Ureter (tissue), 1 donor: ENCODE measurements at regions not wholly inside any gene's neighbourhood (a gene's known extent, or its start where the extent isn't known, plus 50 kb on each side); places are given as distances from the start of the nearest gene placed in this dataset.

Experiments
- DNase-seq: peaks from one replicate; pipeline ENCODE4 v3.0.0-alpha.2; 2020; ENCODE audit warnings: low spot score
- donor health status: DM: yes; HTN: yes; CAD: no.

DNA sequence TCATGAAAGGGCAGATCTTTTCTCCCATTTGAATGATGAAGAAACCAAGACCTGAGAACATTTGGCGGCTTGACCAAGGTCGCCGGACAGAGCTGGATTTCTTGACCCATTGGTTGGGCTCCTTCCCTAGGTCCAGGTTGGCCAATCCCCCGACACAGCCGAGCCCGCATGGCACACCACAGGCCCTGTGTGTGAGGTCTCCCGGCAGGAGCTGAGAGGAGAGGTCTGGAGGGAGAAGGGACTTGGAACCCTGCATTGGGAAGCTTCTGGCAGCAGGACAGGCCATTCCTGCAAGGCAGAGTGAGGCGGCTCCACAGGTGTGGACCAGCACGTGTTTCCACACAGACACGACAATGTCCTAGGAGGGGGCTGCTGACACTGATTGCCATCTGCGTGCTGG is 98.6 kb upstream of the THY1 start:
- DNase-seq = no peak

DNA sequence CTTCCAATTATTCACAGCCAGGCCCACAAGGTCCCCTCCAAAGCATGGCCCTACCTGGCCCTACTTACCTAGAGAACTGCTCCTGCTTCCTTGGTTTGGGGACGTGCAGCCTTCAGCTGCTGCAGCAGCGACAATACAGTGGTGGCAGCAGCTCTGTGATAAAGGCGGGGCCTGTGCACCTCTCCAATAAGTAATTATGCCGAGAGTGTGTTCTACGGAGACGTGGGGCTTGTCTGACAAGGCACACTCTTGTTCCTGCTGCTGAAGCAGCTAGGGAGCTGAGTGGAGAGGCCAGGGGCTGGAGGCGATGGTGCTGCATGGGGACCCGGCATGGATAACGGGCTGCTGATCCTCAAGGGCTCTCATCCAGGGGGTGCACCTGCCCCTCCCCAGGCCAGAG is 98.0 kb upstream of the THY1 start:
- no peak for DNase-seq

DNA sequence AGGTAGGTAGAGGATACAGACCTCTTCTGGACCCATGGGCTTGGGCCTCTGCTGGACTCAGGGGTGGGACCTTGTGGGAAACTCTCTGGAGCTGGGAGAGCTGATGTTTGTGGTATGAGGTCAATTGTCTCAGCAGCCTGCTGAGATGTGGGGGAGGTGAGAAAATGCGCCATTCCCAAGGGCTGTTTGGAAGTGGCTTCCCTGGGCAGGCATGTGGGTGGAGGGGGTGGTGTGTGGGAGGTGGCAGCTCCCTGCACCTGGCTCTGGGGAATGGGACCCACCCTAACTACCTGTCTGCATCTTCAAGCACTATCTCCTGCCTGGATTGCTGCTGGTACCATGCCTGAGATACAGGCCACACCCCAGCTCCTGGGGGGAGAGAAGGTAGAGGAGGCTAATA is 97.4 kb upstream of the THY1 start:
- no peak for DNase-seq

DNA sequence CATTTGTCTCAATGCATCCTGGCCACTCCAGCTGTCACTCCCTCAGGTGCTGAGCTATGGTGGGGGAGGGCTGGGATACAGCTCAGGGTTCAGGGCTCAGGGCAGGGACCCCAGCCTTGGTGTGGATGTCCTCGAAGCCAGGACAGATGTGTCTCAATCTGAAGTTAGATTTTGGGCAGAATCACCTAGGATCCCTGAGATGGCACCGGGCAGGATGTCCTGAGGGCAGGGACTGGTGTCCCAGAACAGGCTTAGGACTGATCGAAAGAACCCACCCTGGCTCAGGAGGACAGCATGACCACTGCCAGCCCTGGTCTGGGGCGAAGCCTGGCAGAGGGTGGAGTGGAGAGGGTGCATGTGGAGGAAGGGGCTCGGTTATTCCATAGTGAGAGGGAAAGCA is 96.8 kb upstream of the THY1 start:
- DNase-seq = no peak

DNA sequence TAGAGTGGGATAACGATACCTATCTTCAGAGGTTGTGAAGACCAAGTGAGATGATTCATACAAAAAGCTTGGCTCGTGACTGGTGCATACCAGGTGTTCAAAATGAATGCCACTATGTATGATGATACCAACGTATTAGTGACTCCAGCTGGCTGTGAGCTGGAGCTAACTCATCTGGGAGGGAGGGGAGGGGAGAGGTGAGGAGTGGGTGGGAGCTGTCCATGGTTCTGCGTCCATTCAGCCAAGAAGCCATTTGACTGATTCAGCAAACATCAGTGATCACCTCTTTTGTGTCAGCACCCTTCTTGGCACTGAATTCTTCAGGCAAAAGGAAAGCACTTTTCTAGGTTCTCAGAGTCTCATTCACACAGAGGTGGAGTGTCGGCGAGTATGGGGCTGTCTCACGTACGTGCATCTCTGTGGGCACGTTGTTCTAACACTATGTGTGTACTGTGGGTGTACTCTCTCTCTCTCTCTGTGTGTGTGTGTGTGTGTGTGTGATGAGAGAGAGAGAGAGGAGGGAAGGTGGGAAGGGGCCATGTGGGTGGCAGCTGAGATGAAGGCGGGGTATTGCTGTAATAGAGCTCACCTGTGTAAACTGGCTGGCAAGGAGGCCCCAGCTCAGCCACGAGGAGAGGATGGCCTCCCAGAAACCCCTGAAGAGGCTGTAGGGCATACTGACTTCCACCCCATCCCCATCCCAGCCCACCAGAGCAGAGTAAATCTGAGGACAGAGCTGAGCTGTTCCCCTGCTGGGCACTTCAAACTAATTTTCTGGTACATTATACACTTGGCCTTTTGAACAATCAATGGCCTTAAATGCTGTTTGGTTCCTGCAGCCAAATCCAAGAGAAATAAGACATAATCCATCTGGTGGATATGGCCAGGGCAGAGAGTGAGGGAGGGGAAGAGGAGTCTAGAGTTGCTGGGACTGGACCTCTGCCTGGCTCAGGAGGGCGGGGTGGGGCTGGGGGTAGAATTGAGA is 96.1 kb upstream of the THY1 start:
- DNase-seq = no peak

DNA sequence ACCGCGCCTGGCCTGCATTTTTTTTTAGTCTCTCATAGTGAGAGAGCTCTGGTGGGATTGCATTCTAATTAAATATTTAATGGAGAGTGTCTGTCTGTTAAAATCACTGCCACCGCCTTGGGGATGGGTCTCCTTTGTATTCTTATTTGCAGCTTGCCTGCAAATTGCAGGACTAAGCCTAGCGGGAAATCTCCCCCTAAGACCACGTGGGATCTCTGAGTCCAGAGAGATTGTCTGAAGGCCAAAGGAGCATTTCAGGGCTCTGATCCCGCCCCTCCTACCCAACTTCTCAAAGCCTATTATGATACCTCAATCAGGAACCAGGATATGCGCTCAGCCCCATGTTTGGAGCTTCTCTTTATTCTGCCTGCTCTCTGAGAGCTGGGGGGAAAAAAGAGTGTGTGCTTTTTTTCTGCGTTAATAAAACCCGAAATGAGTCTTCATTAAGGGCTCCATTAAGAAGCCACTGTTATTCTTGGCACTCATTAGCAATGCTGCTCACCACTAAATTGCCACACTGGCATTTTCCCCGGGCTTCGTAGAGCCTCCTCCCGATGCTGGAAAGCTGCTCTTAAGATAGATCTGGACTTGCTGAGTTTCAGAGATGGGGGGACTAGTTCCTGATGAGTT is 92.9 kb upstream of the THY1 start:
- no peak for DNase-seq

DNA sequence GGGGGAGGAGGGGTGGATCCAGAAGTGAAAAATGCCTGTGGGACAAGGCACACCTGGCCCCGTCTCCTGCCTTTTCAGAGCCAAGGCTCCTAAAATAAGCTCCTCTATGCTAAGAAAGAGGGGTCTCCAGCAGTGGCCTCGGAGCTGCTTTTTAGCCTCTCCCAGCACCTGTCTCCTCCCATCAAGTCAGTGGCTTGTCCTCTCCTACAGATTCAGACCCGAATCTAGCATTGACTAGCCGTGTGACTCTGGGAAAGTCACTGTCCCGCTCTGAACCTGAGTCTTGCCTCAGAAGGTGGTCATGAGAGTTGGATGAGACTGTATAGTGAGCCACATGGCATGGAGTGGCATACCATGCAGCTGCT is 90.8 kb upstream of the THY1 start:
- DNase-seq = no peak

DNA sequence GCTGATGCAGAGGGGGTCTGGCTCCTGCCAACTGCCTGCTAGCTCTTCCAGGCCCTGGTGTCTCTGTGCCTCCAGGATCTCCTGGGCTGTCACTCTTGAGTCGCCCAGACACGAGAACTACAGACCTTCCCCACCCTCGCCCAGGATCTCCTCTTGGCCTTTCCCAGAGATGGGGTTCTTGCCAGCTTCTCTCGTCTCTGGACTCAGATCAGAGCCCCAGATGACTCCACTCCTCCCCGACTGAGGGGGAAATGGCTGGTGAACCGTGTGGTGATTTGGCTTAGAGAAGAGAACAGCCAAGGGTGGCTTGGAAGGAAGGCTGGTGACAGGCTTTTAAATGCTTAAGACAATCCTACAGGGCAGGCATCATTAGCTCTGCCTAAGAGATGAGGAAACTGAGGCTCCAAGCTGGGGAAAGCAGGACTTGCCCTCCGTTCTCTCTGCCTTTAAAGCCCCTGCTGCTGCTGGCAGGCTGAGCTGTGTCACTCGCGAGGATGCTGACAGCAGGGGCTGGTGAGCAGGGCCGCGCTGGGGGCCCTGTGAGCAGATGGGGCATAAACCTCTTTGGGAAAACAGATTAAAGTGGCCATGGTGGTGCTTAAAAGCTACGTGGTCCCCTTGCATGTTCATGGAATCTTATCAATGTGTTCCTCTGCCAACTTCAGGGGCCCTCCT is 90.3 kb upstream of the THY1 start:
- DNase-seq = no peak

DNA sequence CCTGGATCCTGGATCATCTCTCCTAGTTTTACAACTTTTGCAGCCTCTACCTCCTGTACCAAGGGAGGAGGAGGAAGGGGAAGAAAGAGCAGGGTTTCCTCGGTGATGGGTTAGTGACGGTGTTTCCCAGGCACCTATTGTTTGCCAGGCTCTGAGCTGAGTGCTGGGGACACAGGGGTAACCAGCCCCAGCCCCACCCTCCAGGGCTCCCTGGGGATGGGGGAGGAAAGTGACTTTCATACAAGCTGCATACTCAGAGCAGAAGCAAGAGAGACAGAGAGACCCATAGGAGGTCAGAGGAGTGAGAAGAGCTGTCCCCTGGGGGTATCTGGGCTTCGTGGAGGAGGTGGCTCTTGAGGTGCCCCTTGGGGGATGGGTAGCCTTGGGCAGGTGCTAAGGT is 89.4 kb upstream of the THY1 start:
- DNase-seq = no peak

DNA sequence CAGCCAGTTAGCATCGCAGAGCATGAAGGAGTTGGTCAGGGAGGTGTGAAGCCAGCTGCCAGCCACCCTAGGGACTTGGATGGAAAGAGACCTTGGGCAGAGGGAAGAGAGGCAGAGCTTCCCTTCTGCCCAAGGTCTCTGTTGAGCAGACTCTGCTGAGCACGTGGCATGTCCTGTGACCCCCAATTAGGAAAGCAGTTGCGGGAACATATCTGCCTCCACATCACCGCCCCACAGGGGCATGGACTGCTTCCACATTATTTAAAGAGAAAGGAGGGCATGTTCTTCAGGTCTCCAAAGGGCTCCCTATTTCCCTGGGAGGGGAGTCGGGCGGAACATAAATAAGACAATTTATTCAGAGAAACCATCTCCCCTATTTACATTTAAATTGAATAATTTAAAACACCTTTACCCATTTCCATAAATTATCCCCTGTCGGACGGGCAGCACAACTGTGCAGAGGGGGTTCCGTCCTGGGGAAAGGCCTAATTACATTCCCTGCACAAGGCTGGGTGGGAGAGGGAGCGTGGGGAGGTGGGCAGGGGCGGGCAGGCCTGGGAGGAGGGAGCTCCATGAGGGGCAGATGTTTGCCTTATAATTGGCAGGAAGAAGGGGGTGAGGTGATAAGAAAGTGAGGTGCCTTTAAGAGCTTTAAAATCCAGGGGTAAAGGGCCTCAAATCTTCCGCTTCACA is 88.8 kb upstream of the THY1 start:
- no peak for DNase-seq

DNA sequence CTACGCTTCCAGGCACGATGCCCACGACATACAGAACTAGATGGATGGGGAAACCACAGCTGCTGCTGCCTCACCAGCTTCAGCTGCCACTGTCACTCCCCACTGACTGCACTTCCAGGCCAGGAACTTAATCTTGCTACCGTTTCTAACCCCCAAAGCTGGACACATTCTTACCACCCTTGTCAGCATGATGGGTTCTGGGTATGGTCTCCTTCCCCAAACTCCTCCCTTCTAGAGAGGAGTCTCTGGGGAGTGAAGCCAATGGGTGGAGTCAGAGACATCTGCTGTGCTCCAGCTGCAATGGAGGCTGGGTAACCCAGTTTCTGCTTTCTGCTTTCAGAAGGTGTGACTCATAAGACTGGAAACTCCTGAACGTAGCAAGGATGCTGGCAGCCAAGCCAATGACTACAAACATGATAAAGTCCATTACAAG is 87.0 kb upstream of the THY1 start:
- DNase-seq = no peak

DNA sequence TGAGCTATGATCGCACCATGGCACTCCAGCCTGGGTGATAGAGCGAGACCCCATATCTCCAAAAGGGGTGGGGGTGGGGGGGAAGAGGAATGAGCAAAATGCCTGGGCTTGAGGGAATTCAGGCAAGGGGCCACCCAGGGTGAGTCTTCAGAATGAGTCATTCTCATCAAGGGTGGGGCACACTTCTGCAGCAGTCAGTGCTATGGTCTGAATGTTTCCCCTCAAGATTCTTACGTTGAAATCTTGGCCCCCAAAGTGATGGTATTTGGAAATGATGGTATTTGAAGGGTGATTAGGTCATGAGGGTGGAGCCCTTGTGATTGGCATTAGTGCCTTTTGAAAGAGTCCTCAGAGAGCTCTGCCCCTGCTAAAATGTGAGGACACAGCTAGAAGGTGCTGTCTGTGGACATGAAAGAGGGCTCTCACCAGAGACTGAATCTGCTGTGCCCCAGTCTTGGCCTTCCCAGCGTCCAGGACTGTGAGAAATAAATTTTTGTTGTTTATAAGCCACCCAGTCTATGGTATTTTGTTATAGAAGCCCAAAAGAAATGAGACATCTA is 86.4 kb upstream of the THY1 start:
- no peak for DNase-seq

DNA sequence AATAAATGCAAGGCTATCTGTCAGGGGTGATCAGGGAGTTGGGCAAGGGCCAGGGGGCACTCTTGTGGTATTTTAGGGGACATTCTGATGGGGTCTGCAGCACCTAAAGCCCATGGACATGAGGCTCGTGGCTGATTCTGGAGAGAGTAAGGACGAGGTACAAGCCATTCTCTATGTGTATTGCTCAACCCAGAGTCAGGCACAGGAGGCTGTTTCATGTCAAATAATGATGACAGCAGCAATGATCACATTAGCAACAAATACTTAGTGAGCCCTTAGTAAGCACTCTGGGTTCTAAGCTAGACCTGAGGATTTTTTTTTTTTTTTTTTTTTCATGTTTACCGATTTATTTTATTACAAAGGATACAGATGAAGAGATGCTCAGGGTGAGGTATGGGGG is 83.5 kb upstream of the THY1 start:
- DNase-seq = no peak

DNA sequence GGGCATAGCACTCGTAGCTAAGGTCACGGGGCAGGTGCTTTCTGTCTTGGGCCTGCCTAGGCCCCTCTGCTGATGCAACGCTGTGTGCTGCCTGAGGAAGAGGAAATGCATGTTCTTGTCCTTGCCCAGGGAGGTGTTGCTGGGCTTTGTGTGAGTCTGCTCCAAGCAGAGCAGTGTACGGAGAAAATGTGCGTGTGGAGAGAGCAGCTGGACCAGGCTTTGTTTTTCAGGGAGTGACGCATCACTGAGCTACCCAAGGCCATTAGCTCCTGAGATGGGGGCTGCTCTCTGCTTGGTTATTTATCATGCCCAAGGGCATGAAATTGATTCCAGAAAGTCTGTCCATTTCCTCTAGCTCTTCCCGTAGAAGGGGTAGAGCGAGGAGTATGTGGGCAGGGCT is 82.9 kb upstream of the THY1 start:
- no peak for DNase-seq

DNA sequence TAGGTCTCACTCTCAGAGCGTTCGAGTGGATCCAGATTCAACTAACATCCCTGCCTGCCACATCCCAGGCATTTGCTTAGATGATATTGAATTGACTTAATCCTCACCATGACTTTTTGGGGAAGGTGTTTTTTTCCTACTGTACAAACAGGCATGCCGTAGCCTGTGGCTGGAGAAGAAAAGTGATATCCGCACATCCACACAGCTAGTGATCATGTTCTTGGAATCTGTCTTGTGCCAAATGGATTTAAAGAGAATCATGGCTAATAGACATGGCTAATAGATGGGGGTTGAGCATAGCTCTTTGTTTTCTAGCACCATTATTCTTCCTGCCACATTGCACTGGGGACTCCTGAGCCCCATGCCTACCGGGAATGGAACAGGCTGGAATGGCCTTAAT is 82.1 kb upstream of the THY1 start:
- DNase-seq = no peak

DNA sequence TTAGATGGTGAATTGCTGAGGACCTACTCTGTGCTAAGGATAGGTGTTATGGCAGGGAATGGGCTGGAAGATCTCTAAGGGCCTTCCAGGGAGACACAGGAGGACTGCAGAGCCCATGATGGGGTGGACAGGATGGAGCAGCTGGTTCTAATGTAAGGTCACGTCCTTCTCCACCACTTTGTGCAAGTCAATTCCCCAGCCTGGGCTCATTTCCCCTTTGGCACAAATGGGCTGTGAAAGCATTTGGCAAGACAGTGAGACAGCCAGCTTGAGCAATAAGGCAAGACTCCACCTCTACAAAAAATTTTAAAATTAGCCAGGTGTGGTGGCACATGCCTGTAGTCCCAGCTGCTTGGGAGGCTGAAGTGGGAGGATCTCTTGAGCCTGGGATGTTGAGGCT is 81.4 kb upstream of the THY1 start:
- DNase-seq = no peak

DNA sequence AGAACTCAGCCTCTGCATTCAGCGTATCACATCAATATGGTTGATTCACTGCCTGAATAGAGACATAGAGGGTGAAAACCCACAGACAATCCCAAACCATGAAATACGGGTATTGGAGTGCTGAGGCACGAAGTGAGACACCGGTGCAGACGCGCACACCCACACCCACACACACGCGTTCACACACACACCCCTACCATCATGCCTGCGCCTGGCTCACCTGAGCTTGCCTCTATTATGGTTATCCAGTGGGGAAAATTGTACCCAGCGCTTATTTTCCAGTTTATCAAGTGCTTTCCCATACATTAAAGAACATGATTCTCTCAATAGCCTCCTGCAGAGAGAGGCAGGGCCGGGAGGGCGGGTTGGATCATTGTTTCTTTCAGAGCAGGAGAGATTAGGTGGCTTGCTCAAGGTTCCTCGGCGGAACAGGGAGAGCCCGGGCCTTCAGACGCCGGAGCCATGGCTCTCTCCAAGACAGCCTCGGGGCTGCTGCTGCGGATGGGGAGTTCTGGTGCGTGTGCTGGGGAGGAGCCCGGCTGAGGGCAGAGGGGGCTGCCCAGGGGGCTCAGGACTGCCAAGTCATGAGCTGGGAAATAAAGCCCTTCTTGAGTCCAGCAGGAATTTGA is 78.9 kb upstream of the THY1 start:
- DNase-seq = no peak

DNA sequence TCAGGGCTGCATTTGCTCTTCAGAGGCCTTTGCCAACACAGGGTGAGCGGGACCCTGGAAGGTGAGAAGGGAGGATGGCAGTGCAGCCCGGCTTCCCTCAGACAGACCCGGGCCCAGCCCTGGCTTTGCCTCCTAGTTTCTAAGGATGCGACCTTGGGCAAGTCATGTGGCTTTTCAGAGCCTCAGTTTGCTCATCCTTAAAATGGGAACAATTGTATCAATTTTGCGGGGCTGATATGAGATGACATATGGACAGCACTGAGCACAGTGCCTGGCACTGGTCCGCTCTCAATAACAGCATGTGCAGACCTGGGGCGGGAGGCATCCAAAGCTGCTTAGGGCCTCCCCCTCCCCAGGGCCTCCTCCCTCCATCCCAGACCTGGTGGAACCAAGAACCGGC is 74.7 kb upstream of the THY1 start:
- no peak for DNase-seq

DNA sequence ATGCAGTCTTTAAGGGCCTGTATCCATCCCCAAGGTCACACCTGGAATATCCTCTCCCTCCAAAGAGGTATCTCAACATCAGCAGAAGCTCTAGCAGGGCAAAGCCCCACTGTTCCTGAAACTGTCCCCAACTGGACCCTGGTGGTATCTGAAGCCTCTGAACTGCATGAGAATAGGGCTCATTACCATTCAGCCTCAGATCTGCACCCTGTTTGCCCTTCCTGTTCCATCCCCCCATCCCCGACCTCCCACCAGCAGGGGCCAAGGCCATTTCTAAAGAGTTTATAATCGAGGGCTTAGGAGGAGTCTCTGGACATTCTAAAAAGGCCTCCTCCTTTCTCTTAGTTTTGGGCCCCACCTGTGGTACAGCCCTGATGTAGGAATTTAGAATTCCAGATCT is 74.0 kb upstream of the THY1 start:
- DNase-seq = no peak

DNA sequence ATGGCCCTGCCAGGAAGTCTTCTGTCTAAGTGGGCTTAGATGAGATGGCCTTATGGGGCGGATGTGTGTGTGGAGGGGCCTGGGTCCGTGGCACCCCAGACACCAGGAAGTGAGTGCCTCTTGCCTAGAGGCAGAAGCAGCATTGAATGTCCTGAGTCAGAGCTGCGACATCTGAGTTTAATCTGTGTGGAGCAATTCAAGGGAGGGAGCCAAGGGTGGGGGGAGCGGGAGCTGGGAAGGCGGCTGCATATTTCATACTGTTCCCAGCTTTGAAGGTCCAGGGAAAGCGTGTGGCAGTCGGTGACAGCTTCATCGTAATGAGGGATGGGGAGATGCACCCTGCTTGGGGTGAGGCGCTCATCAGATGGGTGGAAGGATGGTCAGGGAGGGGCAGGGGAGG is 73.5 kb upstream of the THY1 start:
- DNase-seq = no peak

DNA sequence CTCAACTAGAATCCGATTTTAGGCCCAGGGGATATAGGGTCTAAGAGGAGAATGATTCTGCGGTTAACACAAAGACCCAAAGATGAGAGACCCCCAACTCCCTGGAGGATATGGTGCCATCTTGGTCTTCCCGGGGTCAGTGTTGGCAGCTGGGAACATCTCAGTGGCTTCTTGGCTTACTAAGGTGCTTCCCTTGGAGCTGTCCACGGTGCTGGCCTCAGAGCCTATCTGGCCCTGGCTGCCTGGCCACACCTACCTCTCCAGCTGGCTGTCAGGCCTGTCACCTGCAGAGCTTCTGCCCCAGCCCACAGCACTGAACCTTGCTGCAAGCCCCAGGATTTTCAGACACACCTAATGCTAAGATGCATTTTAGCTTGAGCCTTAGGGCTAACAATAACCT is 70.7 kb upstream of the THY1 start:
- DNase-seq = no peak
